Activated naive CD8-positive, alpha-beta T cell treated with anti-CD3 and anti-CD28 coated beads, Interleukin-2, amount 50 U/mL, for 16 hours (primary cell): ENCODE measurements at regions not wholly inside any gene's neighbourhood (a gene's known extent, or its start where the extent isn't known, plus 50 kb on each side); places are given as distances from the start of the nearest gene placed in this dataset.

ENCODE experiments used
- DNase-seq: peaks from one replicate; pipeline ENCODE4 v3.0.0-alpha.2; 2020; ENCODE audit warnings: low read depth, low spot score

- no peak for DNase-seq
Observed at GRCh38 chr4:11603591-11604194, 175.0 kb upstream of the HS3ST1 start.

GRCh38 chr4:11602606-11603340, 174.1 kb upstream of the HS3ST1 start:
- DNase-seq, result no peak

DNA sequence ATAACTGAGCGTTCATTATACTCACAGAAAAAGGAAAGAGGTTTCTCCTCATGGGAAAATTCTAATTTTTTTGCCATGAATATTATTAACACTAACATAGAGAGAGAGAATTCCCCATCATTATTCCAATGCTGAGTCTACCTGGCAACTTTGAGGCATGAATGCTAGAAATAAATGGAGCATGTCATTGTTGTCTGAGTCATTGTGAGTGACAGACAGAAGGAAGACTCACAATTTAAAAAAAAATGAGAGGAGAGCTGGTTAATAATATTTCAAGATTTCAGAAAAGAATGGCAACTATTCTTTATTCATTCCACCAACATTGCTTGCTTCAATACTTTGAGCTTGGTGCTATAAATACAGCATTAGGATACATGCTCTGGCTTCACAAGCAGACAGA, 170.4 kb upstream of the HS3ST1 start:
- DNase-seq, result no peak

- no peak for DNase-seq
Observed at GRCh38 chr4:11598591-11598990, 169.9 kb upstream of the HS3ST1 start.

GRCh38 chr4:11597506-11597905, 168.8 kb upstream of the HS3ST1 start:
- no peak for DNase-seq

DNA sequence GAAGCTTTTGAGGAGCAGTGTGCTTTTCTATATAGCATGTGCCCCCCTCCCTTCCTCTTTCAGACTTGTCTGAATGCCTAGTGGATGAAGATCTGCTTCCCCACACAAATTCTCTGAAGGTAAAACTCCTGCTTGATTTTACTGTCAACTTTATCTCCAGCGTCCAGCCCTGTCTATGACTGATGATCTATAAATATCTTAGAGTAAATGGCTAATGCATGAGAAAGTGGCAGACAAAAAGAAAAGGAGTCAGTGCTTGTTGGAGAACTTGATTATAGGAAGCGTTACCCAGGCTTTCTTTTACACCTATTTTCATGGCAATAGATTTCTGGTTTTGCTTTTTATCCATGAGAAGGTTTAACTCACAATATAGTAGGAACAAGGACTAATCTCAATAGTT, 168.3 kb upstream of the HS3ST1 start:
- DNase-seq, result no peak

DNA sequence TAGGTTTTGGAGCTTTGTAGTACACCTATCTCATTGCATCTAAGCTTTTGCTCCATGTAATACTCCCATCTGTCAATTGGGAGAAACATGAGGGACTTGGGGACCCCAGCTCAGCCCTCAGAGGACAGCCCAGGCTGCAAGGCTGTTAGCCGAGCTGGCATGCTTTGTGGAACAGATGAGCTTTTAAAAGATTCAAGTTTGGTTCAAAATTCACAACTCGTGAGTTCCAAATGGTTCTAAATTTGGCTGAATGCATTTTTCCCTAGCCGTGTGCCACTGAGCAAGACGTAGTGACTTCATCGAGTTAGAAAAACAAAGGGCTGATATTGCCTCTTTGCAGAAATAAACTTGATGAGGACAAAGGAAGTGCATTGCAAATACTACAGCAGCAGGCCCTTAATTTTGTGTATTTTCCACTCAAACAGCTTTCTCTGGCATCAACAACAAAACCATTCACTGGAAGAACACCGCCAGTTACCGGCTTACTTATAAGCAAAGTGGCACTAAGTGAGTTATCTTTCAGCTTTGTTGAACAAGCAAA, 165.0 kb upstream of the HS3ST1 start:
- no peak for DNase-seq

DNA sequence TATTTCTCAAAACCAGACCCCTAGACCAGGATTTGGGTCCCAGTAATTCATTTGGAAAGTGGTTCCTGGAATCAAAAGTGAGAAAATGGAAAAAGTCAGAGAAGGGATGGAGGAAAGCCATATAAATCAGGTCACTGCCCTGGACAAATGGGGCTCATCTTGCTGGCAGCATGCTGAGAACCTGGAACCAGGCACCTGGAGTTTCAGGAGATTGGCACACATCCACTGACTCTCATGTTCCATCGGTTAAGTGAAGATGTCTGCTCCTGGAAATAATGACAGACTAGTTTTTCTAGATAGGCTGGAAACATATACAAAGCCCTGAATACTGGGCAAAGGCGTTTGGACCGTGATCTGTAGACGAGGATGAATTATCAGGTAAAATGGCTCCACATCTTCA, 163.6 kb upstream of the HS3ST1 start:
- DNase-seq, result no peak

GRCh38 chr4:11590132-11590531, 161.4 kb upstream of the HS3ST1 start:
- DNase-seq, result no peak

DNA sequence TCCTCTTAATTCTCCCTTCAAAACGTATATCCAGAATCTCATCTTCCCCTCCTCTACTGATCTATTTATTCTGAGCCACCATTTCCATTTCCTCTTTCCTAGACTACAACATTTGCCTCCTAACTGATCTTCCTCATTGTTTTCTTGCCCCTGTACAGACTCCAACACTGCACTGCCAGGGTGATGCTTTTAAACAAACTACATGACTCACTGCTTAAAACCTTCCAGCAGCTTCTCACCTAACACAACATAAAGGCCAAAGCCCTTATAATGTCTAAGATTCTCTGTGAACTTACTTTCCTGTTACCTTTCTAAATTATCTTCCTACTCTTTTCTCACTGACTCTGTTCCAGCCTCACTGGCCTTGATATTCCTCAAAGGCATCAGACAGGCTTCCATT, 161.0 kb upstream of the HS3ST1 start:
- DNase-seq, result no peak

DNA sequence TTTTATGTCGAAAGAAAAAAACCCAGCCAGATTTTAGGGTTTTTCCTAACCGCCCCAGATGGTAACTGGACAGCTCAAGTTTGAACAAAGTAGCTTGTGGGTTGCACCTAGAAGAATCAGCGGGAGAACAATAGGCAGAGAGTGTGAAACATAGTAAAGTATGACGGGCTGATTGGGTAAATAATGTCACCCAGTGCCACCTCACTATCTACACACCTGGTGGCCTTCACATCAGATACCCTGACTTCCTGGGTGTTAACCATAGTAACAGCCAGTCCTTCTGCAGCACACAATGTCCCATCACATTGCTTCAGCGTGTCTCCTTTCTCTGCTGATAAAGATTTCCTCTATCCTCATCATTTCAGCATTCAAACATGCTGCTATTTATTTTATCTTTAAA, 159.1 kb upstream of the HS3ST1 start:
- DNase-seq, result no peak

GRCh38 chr4:11585506-11585905, 156.8 kb upstream of the HS3ST1 start:
- no peak for DNase-seq

GRCh38 chr4:11568511-11568910, 139.8 kb upstream of the HS3ST1 start:
- DNase-seq, result no peak

- DNase-seq, result no peak
Observed at GRCh38 chr4:11566444-11567022, 137.8 kb upstream of the HS3ST1 start.

DNA sequence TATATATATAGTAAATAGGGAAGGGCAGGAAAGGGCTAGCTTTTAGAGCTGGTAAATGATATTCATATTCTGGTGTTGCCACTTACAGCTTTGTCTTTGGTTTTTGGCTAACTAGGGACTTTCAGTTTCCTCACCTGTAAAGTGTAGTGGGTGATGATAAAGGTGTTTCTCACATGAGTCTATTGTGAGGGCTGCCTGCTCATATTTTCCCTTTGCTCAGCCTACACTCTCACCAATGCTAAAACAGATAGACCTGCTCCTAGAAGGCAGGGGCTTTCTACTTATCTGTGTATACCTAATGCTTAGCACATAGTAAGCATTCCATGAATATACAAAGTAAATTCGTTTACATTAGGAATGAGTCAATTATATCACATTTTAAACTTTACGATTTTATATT, 137.2 kb upstream of the HS3ST1 start:
- DNase-seq, result no peak

- DNase-seq, result no peak
Observed at GRCh38 chr4:11565213-11565612, 136.5 kb upstream of the HS3ST1 start.

- DNase-seq, result no peak
Observed at GRCh38 chr4:11564021-11564420, 135.3 kb upstream of the HS3ST1 start.

DNA sequence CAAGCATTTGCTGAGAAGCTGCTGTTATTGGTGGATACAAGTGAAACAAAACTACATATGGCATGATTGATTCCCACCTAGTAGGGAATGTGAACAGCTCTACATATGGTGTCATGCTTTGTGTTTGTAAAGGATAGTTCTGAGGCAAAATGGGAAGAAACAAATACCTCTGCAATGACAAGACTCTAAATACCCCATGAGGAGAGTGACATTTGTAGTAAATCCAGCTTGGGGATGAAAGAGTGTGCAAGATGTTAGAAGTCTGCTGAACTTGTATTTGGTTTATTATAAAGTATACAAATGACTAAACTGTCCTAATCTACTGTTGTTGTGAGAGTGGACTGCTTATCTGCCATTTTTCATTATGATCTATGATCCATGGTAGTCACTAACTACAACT, 120.8 kb upstream of the HS3ST1 start:
- no peak for DNase-seq

GRCh38 chr4:11548597-11549082, 119.9 kb upstream of the HS3ST1 start:
- DNase-seq, result no peak

GRCh38 chr4:11546391-11547175, 117.9 kb upstream of the HS3ST1 start:
- no peak for DNase-seq

GRCh38 chr4:11545651-11546050, 117.0 kb upstream of the HS3ST1 start:
- DNase-seq, result no peak

DNA sequence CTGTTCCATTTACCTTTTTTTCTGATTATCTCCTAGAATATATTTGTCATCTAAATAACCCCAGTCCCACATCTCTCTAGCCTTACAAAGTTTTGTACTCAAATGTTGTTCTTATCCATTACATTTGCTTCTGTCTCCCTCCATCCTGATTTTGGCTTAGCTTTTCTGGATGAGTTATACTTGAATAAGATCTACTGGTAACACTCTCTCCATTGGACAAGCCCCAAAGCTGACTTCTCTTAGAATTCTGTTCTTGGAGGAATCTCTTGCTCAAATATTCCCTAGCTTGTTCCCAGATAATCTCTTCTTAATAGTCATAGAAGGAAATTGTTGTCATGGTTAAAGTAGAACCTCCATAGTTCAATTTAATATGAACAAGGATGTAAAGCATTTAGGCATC, 115.5 kb upstream of the HS3ST1 start:
- DNase-seq, result no peak
